ENCODE measurements at regions not wholly inside any gene's neighbourhood (a gene's known extent, or its start where the extent isn't known, plus 50 kb on each side); places are given as distances from the start of the nearest gene placed in this dataset.

DNA sequence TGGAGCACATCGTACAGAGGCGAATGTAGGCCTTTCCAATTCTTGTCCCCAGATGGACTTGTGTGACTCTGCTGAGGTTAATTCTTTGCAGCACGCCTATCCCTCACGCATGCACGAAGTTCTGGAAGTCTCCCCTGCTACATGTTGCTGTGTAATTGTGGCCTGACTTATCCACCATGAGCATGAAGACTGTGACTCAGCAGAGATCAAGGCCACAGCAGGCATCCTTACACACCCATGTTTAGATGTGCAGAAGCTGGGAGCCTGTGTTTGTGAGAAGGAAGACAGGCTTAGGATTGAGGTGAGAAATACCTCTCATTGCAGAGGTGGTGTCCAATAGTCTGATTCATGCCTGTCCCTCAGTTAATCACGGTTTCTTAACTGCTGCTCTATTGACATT is 135.6 kb downstream of the ICE1 start:
- Histone ChIP-seq H2BK120ac (ENCODE audit: low read depth, low read length) (no peak overlapping the region), H3K4me3 (ENCODE audit: low read length) (no peak overlapping the region), H3K18ac (ENCODE audit: low read length) (no peak overlapping the region), H3K79me2 (ENCODE audit: control insufficient read depth, insufficient read depth, low read length) (no peaks in the 10 kb centered on the region), H3K27ac (ENCODE audit: low read depth, low read length) (peak overlapping the region; percentile 16), H3K23ac (ENCODE audit: low read length) (no peak overlapping the region), H2AK5ac (ENCODE audit: low read length) (no peak overlapping the region), H3K36me3 (ENCODE audit: control insufficient read depth, insufficient read depth, low read length) (no peaks in the 10 kb centered on the region), H2BK5ac (ENCODE audit: low read length) (peak overlapping the region; percentile 29), H4K8ac (ENCODE audit: low read depth, low read length) (no peak overlapping the region), H3K79me1 (ENCODE audit: low read length) (no peaks in the 10 kb centered on the region), H3K4me1 (ENCODE audit: control insufficient read depth, low read depth, low read length) (peaks cover 9% of the 10 kb centered on the region), H3K27me3 (ENCODE audit: insufficient read depth, low read length, poor library complexity) (no peaks in the 10 kb centered on the region), H3K56ac (ENCODE audit: low read length) (peak overlapping the region; percentile 39), H4K5ac (ENCODE audit: low read length) (no peak overlapping the region), H3K9ac (ENCODE audit: low read length) (no peak overlapping the region), H3K4me2 (ENCODE audit: low read length) (no peak overlapping the region), H2BK15ac (replicated peaks; ENCODE audit: low read depth) (no peak overlapping the region), H3K4ac (ENCODE audit: low read depth, low read length) (no peak overlapping the region)
- peak; percentile 41 for DNase-seq
- WGBS (ENCODE audit: extremely low coverage, insufficient coverage, low lambda C conversion rate): no CpG with 5 or more reads among the region's 6 CpGs

- Histone ChIP-seq H3K4me2 (ENCODE audit: low read length) (no peak overlapping the region), H2BK15ac (replicated peaks; ENCODE audit: low read depth) (no peak overlapping the region), H3K18ac (ENCODE audit: low read length) (no peak overlapping the region), H3K27ac (ENCODE audit: low read depth, low read length) (no peak overlapping the region), H3K4me3 (ENCODE audit: low read length) (no peak overlapping the region), H3K27me3 (ENCODE audit: insufficient read depth, low read length, poor library complexity) (no peaks in the 10 kb centered on the region), H3K36me3 (ENCODE audit: control insufficient read depth, insufficient read depth, low read length) (no peaks in the 10 kb centered on the region), H2BK120ac (ENCODE audit: low read depth, low read length) (no peak overlapping the region), H3K56ac (ENCODE audit: low read length) (no peak overlapping the region), H2AK5ac (ENCODE audit: low read length) (no peak overlapping the region), H4K5ac (ENCODE audit: low read length) (no peak overlapping the region), H2BK5ac (ENCODE audit: low read length) (no peak overlapping the region), H3K4ac (ENCODE audit: low read depth, low read length) (no peak overlapping the region), H3K79me2 (ENCODE audit: control insufficient read depth, insufficient read depth, low read length) (no peaks in the 10 kb centered on the region), H3K9ac (ENCODE audit: low read length) (no peak overlapping the region), H3K79me1 (ENCODE audit: low read length) (no peaks in the 10 kb centered on the region), H3K4me1 (ENCODE audit: control insufficient read depth, low read depth, low read length) (no peaks in the 10 kb centered on the region), H4K8ac (ENCODE audit: low read depth, low read length) (no peak overlapping the region), H3K23ac (ENCODE audit: low read length) (no peak overlapping the region)
- no peak for DNase-seq
- no CpG with 5 or more reads among the region's 4 CpGs for WGBS (ENCODE audit: extremely low coverage, insufficient coverage, low lambda C conversion rate)
Measured at GRCh38 chr5:5551499-5551898, 129.0 kb downstream of the ICE1 start.

- H3K4ac ChIP-seq (ENCODE audit: low read depth, low read length): no peak overlapping the region
- H2BK15ac ChIP-seq (replicated peaks; ENCODE audit: low read depth): no peak overlapping the region
- WGBS (ENCODE audit: extremely low coverage, insufficient coverage, low lambda C conversion rate): no CpG with 5 or more reads among the region's 3 CpGs
- H3K23ac ChIP-seq (ENCODE audit: low read length): no peak overlapping the region
- DNase-seq: no peak
- H3K27me3 ChIP-seq (ENCODE audit: insufficient read depth, low read length, poor library complexity): no peaks in the 10 kb centered on the region
- H3K79me2 ChIP-seq (ENCODE audit: control insufficient read depth, insufficient read depth, low read length): no peaks in the 10 kb centered on the region
- H3K9ac ChIP-seq (ENCODE audit: low read length): no peak overlapping the region
- no peaks in the 10 kb centered on the region for H3K79me1 ChIP-seq (ENCODE audit: low read length)
- H4K5ac ChIP-seq (ENCODE audit: low read length): no peak overlapping the region
- H2BK5ac ChIP-seq (ENCODE audit: low read length): no peak overlapping the region
- H3K4me2 ChIP-seq (ENCODE audit: low read length): no peak overlapping the region
- H4K8ac ChIP-seq (ENCODE audit: low read depth, low read length): no peak overlapping the region
- H3K4me3 ChIP-seq (ENCODE audit: low read length): no peak overlapping the region
- H3K4me1 ChIP-seq (ENCODE audit: control insufficient read depth, low read depth, low read length): no peaks in the 10 kb centered on the region
- no peak overlapping the region for H3K27ac ChIP-seq (ENCODE audit: low read depth, low read length)
- H3K36me3 ChIP-seq (ENCODE audit: control insufficient read depth, insufficient read depth, low read length): no peaks in the 10 kb centered on the region
- H3K56ac ChIP-seq (ENCODE audit: low read length): no peak overlapping the region
- H2BK120ac ChIP-seq (ENCODE audit: low read depth, low read length): no peak overlapping the region
- H3K18ac ChIP-seq (ENCODE audit: low read length): no peak overlapping the region
- H2AK5ac ChIP-seq (ENCODE audit: low read length): no peak overlapping the region
Measured at GRCh38 chr5:5546408-5546807, 123.9 kb downstream of the ICE1 start.

GRCh38 chr5:5544094-5544663 is 121.7 kb downstream of the ICE1 start:
- no CpG with 5 or more reads among the region's 8 CpGs for WGBS (ENCODE audit: extremely low coverage, insufficient coverage, low lambda C conversion rate)
- H3K27ac ChIP-seq (ENCODE audit: low read depth, low read length): no peak overlapping the region
- no peak overlapping the region for H4K5ac ChIP-seq (ENCODE audit: low read length)
- no peak overlapping the region for H2BK5ac ChIP-seq (ENCODE audit: low read length)
- no peaks in the 10 kb centered on the region for H3K4me1 ChIP-seq (ENCODE audit: control insufficient read depth, low read depth, low read length)
- no peak overlapping the region for H3K23ac ChIP-seq (ENCODE audit: low read length)
- no peak overlapping the region for H4K8ac ChIP-seq (ENCODE audit: low read depth, low read length)
- no peaks in the 10 kb centered on the region for H3K79me1 ChIP-seq (ENCODE audit: low read length)
- H3K79me2 ChIP-seq (ENCODE audit: control insufficient read depth, insufficient read depth, low read length): no peaks in the 10 kb centered on the region
- no peak overlapping the region for H2AK5ac ChIP-seq (ENCODE audit: low read length)
- no peak overlapping the region for H3K4me2 ChIP-seq (ENCODE audit: low read length)
- no peak for DNase-seq
- no peak overlapping the region for H2BK120ac ChIP-seq (ENCODE audit: low read depth, low read length)
- no peaks in the 10 kb centered on the region for H3K27me3 ChIP-seq (ENCODE audit: insufficient read depth, low read length, poor library complexity)
- H3K4me3 ChIP-seq (ENCODE audit: low read length): no peak overlapping the region
- no peak overlapping the region for H3K4ac ChIP-seq (ENCODE audit: low read depth, low read length)
- no peak overlapping the region for H3K18ac ChIP-seq (ENCODE audit: low read length)
- H3K9ac ChIP-seq (ENCODE audit: low read length): no peak overlapping the region
- no peak overlapping the region for H2BK15ac ChIP-seq (replicated peaks; ENCODE audit: low read depth)
- no peak overlapping the region for H3K56ac ChIP-seq (ENCODE audit: low read length)
- H3K36me3 ChIP-seq (ENCODE audit: control insufficient read depth, insufficient read depth, low read length): no peaks in the 10 kb centered on the region

DNA sequence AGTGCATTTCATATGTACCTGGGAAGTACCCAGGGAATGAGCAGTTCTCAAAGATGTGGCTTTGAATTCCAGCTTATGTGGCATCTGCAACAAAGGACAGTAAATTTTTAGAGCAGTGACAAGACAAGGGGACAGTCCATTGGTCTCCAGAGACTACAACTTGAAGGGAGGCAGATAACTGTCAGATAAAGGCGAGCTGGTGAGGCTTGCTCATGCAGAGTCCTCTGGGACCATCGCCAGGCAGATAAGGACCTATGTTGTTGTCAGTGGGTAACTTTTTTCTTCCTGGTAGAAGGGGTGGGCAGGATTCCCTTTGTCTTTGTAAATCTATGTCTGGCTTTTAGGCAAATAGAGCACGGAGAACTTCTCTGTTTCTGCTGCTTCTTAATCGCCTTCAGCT is 120.2 kb downstream of the ICE1 start:
- WGBS (ENCODE audit: extremely low coverage, insufficient coverage, low lambda C conversion rate): no CpG with 5 or more reads among the region's 4 CpGs
- Histone ChIP-seq H2BK120ac (ENCODE audit: low read depth, low read length) (no peak overlapping the region), H3K56ac (ENCODE audit: low read length) (no peak overlapping the region), H4K8ac (ENCODE audit: low read depth, low read length) (no peak overlapping the region), H3K4me2 (ENCODE audit: low read length) (no peak overlapping the region), H3K36me3 (ENCODE audit: control insufficient read depth, insufficient read depth, low read length) (no peaks in the 10 kb centered on the region), H3K4me3 (ENCODE audit: low read length) (no peak overlapping the region), H4K5ac (ENCODE audit: low read length) (no peak overlapping the region), H3K9ac (ENCODE audit: low read length) (no peak overlapping the region), H3K27ac (ENCODE audit: low read depth, low read length) (no peak overlapping the region), H2BK15ac (replicated peaks; ENCODE audit: low read depth) (no peak overlapping the region), H3K23ac (ENCODE audit: low read length) (no peak overlapping the region), H3K4ac (ENCODE audit: low read depth, low read length) (no peak overlapping the region), H3K4me1 (ENCODE audit: control insufficient read depth, low read depth, low read length) (no peaks in the 10 kb centered on the region), H3K27me3 (ENCODE audit: insufficient read depth, low read length, poor library complexity) (no peaks in the 10 kb centered on the region), H3K79me2 (ENCODE audit: control insufficient read depth, insufficient read depth, low read length) (no peaks in the 10 kb centered on the region), H2BK5ac (ENCODE audit: low read length) (no peak overlapping the region), H2AK5ac (ENCODE audit: low read length) (no peak overlapping the region), H3K18ac (ENCODE audit: low read length) (no peak overlapping the region), H3K79me1 (ENCODE audit: low read length) (no peaks in the 10 kb centered on the region)
- DNase-seq: peak; percentile 33

GRCh38 chr5:5540065-5540464 is 117.6 kb downstream of the ICE1 start:
- H2AK5ac ChIP-seq (ENCODE audit: low read length): no peak overlapping the region
- H3K36me3 ChIP-seq (ENCODE audit: control insufficient read depth, insufficient read depth, low read length): no peaks in the 10 kb centered on the region
- H3K79me2 ChIP-seq (ENCODE audit: control insufficient read depth, insufficient read depth, low read length): no peaks in the 10 kb centered on the region
- no peak overlapping the region for H2BK15ac ChIP-seq (replicated peaks; ENCODE audit: low read depth)
- no peak overlapping the region for H3K18ac ChIP-seq (ENCODE audit: low read length)
- WGBS (ENCODE audit: extremely low coverage, insufficient coverage, low lambda C conversion rate): no CpG with 5 or more reads among the region's 4 CpGs
- no peak overlapping the region for H3K56ac ChIP-seq (ENCODE audit: low read length)
- H3K4ac ChIP-seq (ENCODE audit: low read depth, low read length): no peak overlapping the region
- H3K27ac ChIP-seq (ENCODE audit: low read depth, low read length): no peak overlapping the region
- H3K23ac ChIP-seq (ENCODE audit: low read length): no peak overlapping the region
- H4K5ac ChIP-seq (ENCODE audit: low read length): no peak overlapping the region
- no peak for DNase-seq
- H2BK5ac ChIP-seq (ENCODE audit: low read length): no peak overlapping the region
- no peaks in the 10 kb centered on the region for H3K79me1 ChIP-seq (ENCODE audit: low read length)
- H4K8ac ChIP-seq (ENCODE audit: low read depth, low read length): no peak overlapping the region
- no peaks in the 10 kb centered on the region for H3K4me1 ChIP-seq (ENCODE audit: control insufficient read depth, low read depth, low read length)
- H2BK120ac ChIP-seq (ENCODE audit: low read depth, low read length): no peak overlapping the region
- no peaks in the 10 kb centered on the region for H3K27me3 ChIP-seq (ENCODE audit: insufficient read depth, low read length, poor library complexity)
- H3K4me3 ChIP-seq (ENCODE audit: low read length): no peak overlapping the region
- H3K9ac ChIP-seq (ENCODE audit: low read length): no peak overlapping the region
- no peak overlapping the region for H3K4me2 ChIP-seq (ENCODE audit: low read length)

Data from mesendoderm (in vitro differentiated cells).